Vagina (tissue), 2 donors: ENCODE measurements at regions not wholly inside any gene's neighbourhood (a gene's known extent, or its start where the extent isn't known, plus 50 kb on each side); places are given as distances from the start of the nearest gene placed in this dataset.
"Not testable (repeated sequence)": the region's sequence is repeated elsewhere in the genome, so short reads cannot be mapped to it uniquely, and the experiment has no call there.

Source experiments
- DNase-seq, 2 donors: peaks; one replicate each; pipeline ENCODE4 v3.0.0-alpha.2; 2017; ENCODE audit errors: extremely low spot score in 2 of 2
- H3K27ac ChIP-seq: fragments of 200-600 bp; sonication (generic); one replicate; pipeline ENCODE4 v1.5.1; 2019
- H3K27me3 ChIP-seq: fragments of 200-600 bp; sonication (generic); one replicate; pipeline ENCODE4 v1.5.1; 2019
- H3K36me3 ChIP-seq, 2 donors: fragments of 200-600 bp; sonication (generic); one replicate each; pipeline ENCODE4 v1.5.1; 2017 to 2019
- H3K4me1 ChIP-seq: fragments of 200-600 bp; sonication (generic); one replicate; pipeline ENCODE4 v1.5.1; 2019
- H3K4me3 ChIP-seq, 2 donors: fragments of 200-600 bp; sonication (generic); 1 replicate in 1 of 2; 2 replicates in 1 of 2; pipeline ENCODE4 v1.5.1; 2016 to 2019
- H3K9me3 ChIP-seq: fragments of 200-600 bp; sonication (generic); one replicate; pipeline ENCODE4 v1.5.1; 2019
- CTCF ChIP-seq, 3 experiments: fragments of 450-650 bp in 2 of 3; fragments of 200-600 bp in 1 of 3; sonication (generic) in 1 of 3; IDR thresholded peaks; one replicate each; pipeline ENCODE4 v1.5.1; 2017 to 2019; ENCODE audit warnings: antibody characterized with exemption in 3 of 3, mild to moderate bottlenecking in 2 of 3, moderate library complexity in 2 of 3
- POLR2A ChIP-seq, 2 donors: fragments of 450-650 bp; IDR thresholded peaks; one replicate each; pipeline ENCODE4 v1.6.1; 2017; ENCODE audit warnings: antibody characterized with exemption in 2 of 2, mild to moderate bottlenecking in 2 of 2, moderate library complexity in 2 of 2
- POLR2AphosphoS5 ChIP-seq, 2 donors: sonication (generic); formaldehyde crosslinking; IDR thresholded peaks; one replicate each; pipeline ENCODE4 v1.9.0; 2017; ENCODE audit warnings: antibody characterized with exemption in 2 of 2, mild to moderate bottlenecking in 2 of 2, low read depth in 1 of 2; ENCODE audit not compliant: insufficient read depth in 1 of 2
- intact Hi-C: fragments of 100-400 bp; cut with DNase I; formaldehyde crosslinking; loops from one replicate; pipeline ENCODE4 v1.15.1; 2023

GRCh38 chr3:178345944-178346343 is 190.3 kb upstream of the KCNMB2 start:
- H3K4me3 ChIP-seq = no peak overlapping the region
- H3K27me3 ChIP-seq = no peaks in the 10 kb centered on the region
- H3K36me3 ChIP-seq = no peaks in the 10 kb centered on the region
- intact Hi-C loops = no loop called here
- peaks cover 5% of the 10 kb centered on the region for H3K4me1 ChIP-seq
- H3K9me3 ChIP-seq = no peaks in the 10 kb centered on the region
- TF ChIP-seq POLR2A (IDR thresholded peaks at IDR 0.05) (no peak), CTCF (IDR thresholded peaks at IDR 0.05) (no peak), POLR2AphosphoS5 (IDR thresholded peaks at IDR 0.05; ENCODE audit: insufficient read depth in 1 of 2, low read depth in 1 of 2) (no peak)
- no peak for DNase-seq
- H3K27ac ChIP-seq = no peak overlapping the region

GRCh38 chr3:178348561-178349217 is 187.5 kb upstream of the KCNMB2 start:
- H3K9me3 ChIP-seq, H3K27ac ChIP-seq, H3K4me1 ChIP-seq, H3K36me3 ChIP-seq, DNase-seq, H3K4me3 ChIP-seq, H3K27me3 ChIP-seq, intact Hi-C loops: not testable (repeated sequence)

DNA sequence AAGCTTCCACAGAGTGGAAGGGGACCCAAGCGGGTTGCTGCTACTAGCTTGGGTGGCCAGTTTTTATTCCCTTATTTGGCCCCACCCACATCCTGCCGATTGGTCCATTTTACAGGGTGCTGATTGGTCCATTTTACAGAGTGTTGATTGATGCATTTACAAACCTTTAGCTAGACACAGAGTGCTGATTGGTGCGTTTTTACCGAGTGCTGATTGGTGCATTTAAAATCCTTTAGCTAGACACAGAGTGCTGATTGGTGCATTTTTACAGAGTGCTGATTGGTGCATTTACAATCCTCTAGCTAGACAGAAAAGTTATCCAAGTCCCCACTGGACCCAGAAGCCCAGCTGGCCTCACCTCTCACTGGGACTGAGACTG is 187.0 kb upstream of the KCNMB2 start:
- H3K27ac ChIP-seq, H3K36me3 ChIP-seq, H3K27me3 ChIP-seq, DNase-seq, intact Hi-C loops, H3K4me1 ChIP-seq, H3K9me3 ChIP-seq, H3K4me3 ChIP-seq: not testable (repeated sequence)

DNA sequence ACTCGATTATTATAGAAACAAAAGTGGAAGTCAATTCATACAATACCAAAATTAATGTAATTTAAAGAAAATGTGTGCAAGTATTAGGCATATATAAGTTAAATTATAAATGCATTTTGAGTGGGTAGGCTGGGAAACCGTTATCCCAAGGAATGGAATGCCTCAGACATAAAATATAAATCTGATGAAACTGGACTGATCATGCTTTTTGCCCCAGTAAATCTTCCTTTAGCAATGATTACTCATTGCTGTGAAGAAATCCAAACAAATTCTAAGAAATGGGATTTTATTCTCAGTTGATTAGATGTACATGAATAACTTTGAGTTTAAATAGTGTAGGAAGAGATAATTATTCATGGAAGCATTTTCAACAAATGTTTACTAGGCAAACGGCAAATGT is 185.5 kb upstream of the KCNMB2 start:
- intact Hi-C loops = no loop called here
- H3K36me3 ChIP-seq = no peaks in the 10 kb centered on the region
- H3K4me1 ChIP-seq = no peaks in the 10 kb centered on the region
- no peak for TF ChIP-seq CTCF (IDR thresholded peaks at IDR 0.05)
- TF ChIP-seq POLR2A (IDR thresholded peaks at IDR 0.05) = no peak
- no peak for TF ChIP-seq POLR2AphosphoS5 (IDR thresholded peaks at IDR 0.05; ENCODE audit: insufficient read depth in 1 of 2, low read depth in 1 of 2)
- H3K9me3 ChIP-seq = no peaks in the 10 kb centered on the region
- no peak overlapping the region for H3K4me3 ChIP-seq
- H3K27me3 ChIP-seq = no peaks in the 10 kb centered on the region
- H3K27ac ChIP-seq = no peak overlapping the region
- DNase-seq = no peak

DNA sequence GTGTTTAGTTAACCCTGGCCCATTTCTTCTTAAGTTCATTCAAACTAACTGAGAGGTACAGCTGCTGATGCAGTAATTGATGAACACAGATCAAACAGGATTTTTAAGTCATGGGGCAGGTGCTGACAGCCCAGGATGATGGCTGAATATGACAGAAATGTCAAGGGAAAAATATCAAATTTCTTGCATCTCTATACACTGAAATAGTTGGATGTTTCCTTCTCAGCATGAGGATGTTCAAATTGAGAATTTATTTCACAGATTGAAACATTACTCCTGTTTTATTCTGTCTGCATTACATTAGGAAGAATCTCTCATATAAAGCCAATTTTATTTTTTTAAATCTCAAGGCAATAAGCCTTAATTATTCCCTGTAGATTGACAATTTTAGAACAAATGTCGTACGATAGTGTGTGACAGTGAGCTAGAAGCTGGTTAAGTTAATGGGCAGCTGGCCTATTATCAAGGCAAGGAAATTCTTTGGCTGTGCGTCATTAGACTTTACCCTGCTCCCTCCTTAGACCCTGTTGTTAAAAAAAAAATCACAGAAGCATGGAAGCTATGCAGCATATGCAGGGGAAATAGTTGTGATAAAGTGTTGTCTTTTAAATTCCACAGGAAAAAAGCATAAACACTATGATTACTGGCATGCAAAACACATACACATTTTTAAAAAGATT is 183.8 kb upstream of the KCNMB2 start:
- TF ChIP-seq POLR2A (IDR thresholded peaks at IDR 0.05) (no peak), CTCF (IDR thresholded peaks at IDR 0.05) (no peak)
- Histone ChIP-seq H3K4me3 (no peak overlapping the region), H3K9me3 (no peaks in the 10 kb centered on the region), H3K36me3 (no peaks in the 10 kb centered on the region), H3K27ac (no peak overlapping the region), H3K27me3 (no peaks in the 10 kb centered on the region), H3K4me1 (no peaks in the 10 kb centered on the region)
- DNase-seq = no peak
- intact Hi-C loops = no loop called here

GRCh38 chr3:178353006-178353694 is 183.1 kb upstream of the KCNMB2 start:
- no peak for TF ChIP-seq CTCF (IDR thresholded peaks at IDR 0.05)
- TF ChIP-seq POLR2A (IDR thresholded peaks at IDR 0.05) = no peak
- no peak for TF ChIP-seq POLR2AphosphoS5 (IDR thresholded peaks at IDR 0.05; ENCODE audit: insufficient read depth in 1 of 2, low read depth in 1 of 2)
- Histone ChIP-seq H3K9me3 (no peaks in the 10 kb centered on the region), H3K27me3 (no peaks in the 10 kb centered on the region), H3K36me3 (no peaks in the 10 kb centered on the region), H3K27ac (no peak overlapping the region), H3K4me1 (no peaks in the 10 kb centered on the region), H3K4me3 (no peak overlapping the region)
- DNase-seq = no peak
- intact Hi-C loops = no loop called here
